HL-60 (cell line): ENCODE measurements at regions not wholly inside any gene's neighbourhood (a gene's known extent, or its start where the extent isn't known, plus 50 kb on each side); places are given as distances from the start of the nearest gene placed in this dataset.

Source experiments
- DNase-seq, 2 experiments: peaks; one replicate each; pipeline ENCODE4 v3.0.0-alpha.2; 2010 to 2020; ENCODE audit warnings: low read depth in 1 of 2, low spot score in 1 of 2
- H3K27ac ChIP-seq: fragments of 250-450 bp; sonication (Bioruptor Pico); replicated peaks from 2 replicates; pipeline ENCODE4 v1.5.1; 2020; ENCODE audit warnings: mild to moderate bottlenecking, moderate library complexity
- H3K27me3 ChIP-seq: fragments of 250-450 bp; sonication (Bioruptor Pico); 2 replicates; pipeline ENCODE4 v1.5.1; 2021; ENCODE audit warnings: mild to moderate bottlenecking, moderate library complexity; ENCODE audit not compliant: insufficient read depth, poor library complexity, severe bottlenecking
- H3K4me3 ChIP-seq: replicated peaks from 2 replicates; pipeline ENCODE4 v1.5.1; 2011; ENCODE audit warnings: mild to moderate bottlenecking, control low read depth, low read length; ENCODE audit not compliant: insufficient read depth
- CTCF ChIP-seq: IDR thresholded peaks from one replicate; pipeline ENCODE4 v1.5.1; 2011; ENCODE audit warnings: low read length, control low read depth, inconsistent platforms; ENCODE audit not compliant: insufficient read depth
- GABPA ChIP-seq: IDR thresholded peaks from 2 replicates; pipeline ENCODE4 v1.6.1; 2012; ENCODE audit warnings: low read depth
- POLR2AphosphoS5 ChIP-seq: IDR thresholded peaks from 2 replicates; pipeline ENCODE4 v1.6.1; 2012; ENCODE audit warnings: low read depth
- REST ChIP-seq: IDR thresholded peaks from 2 replicates; pipeline ENCODE4 v1.6.1; 2012; ENCODE audit warnings: low read depth; ENCODE audit not compliant: insufficient replicate concordance
- SPI1 ChIP-seq: IDR thresholded peaks from 2 replicates; pipeline ENCODE4 v1.6.1; 2012; ENCODE audit warnings: low read depth, mild to moderate bottlenecking, borderline replicate concordance

- H3K27ac ChIP-seq = no peak overlapping the region
- peaks cover 2% of the 10 kb centered on the region for H3K27me3 ChIP-seq
- TF ChIP-seq REST = no peak
- TF ChIP-seq GABPA = no peak
- no peak for TF ChIP-seq CTCF
- no peak for TF ChIP-seq POLR2AphosphoS5
- TF ChIP-seq SPI1 = no peak
- H3K4me3 ChIP-seq = no peak overlapping the region
- no peak for DNase-seq
These were observed 52.8 kb upstream of the ACTRT2 start for GRCh38 chr1:2968471-2968881.

- TF ChIP-seq CTCF (no peak), POLR2AphosphoS5 (no peak), GABPA (no peak), SPI1 (no peak), REST (no peak)
- H3K27ac ChIP-seq = no peak overlapping the region
- no peak for DNase-seq
- no peak overlapping the region for H3K4me3 ChIP-seq
- peaks cover 2% of the 10 kb centered on the region for H3K27me3 ChIP-seq
These were observed 52.0 kb upstream of the ACTRT2 start for GRCh38 chr1:2969011-2969844.

GRCh38 chr1:2969845-2970291, 51.4 kb upstream of the ACTRT2 start:
- TF ChIP-seq GABPA = no peak
- TF ChIP-seq CTCF = no peak
- no peak for TF ChIP-seq POLR2AphosphoS5
- no peak for TF ChIP-seq REST
- no peak for TF ChIP-seq SPI1
- no peak overlapping the region for H3K27ac ChIP-seq
- H3K4me3 ChIP-seq = no peak overlapping the region
- peaks cover 2% of the 10 kb centered on the region for H3K27me3 ChIP-seq
- DNase-seq = no peak
